NCI-H1092 (cell line): ENCODE measurements at regions not wholly inside any gene's neighbourhood (a gene's known extent, or its start where the extent isn't known, plus 50 kb on each side); places are given as distances from the start of the nearest gene placed in this dataset.

ENCODE experiments used
- DNase-seq: peaks from one replicate; lab custom pipeline; 2025; lab: John Stamatoyannopoulos, UW

- DNase-seq, result no peak
These were observed 288.4 kb downstream of the BCOR start for GRCh38 chrX:39809331-39809730.

- no peak for DNase-seq
These were observed 286.9 kb downstream of the BCOR start for GRCh38 chrX:39810901-39811300.

DNA sequence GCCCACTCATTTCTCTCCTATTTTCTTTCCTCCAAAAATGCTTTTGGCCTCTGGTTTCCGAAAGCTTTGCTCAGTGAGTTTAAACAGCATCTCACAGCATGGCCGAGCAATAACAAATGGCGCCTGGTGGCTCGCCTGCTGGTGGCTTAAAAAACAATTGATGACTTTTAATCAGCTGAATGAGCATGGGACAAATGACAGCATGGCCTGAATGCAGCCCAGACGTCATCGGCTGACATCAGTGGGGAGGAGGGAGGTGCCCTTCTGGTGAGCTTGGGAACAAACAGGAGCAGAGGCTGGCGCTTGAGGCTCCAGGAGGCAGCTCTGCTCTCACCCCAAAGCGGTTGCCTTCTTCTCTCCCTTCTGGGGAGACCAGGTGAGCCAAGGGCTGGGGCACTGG lies 286.4 kb downstream of the BCOR start:
- no peak for DNase-seq

GRCh38 chrX:39813631-39814277 lies 284.0 kb downstream of the BCOR start:
- peak; percentile 75 for DNase-seq

GRCh38 chrX:39814391-39814790 lies 283.4 kb downstream of the BCOR start:
- DNase-seq, result peak; percentile 12

- DNase-seq, result no peak
These were observed 282.1 kb downstream of the BCOR start for GRCh38 chrX:39815631-39816030.

DNA sequence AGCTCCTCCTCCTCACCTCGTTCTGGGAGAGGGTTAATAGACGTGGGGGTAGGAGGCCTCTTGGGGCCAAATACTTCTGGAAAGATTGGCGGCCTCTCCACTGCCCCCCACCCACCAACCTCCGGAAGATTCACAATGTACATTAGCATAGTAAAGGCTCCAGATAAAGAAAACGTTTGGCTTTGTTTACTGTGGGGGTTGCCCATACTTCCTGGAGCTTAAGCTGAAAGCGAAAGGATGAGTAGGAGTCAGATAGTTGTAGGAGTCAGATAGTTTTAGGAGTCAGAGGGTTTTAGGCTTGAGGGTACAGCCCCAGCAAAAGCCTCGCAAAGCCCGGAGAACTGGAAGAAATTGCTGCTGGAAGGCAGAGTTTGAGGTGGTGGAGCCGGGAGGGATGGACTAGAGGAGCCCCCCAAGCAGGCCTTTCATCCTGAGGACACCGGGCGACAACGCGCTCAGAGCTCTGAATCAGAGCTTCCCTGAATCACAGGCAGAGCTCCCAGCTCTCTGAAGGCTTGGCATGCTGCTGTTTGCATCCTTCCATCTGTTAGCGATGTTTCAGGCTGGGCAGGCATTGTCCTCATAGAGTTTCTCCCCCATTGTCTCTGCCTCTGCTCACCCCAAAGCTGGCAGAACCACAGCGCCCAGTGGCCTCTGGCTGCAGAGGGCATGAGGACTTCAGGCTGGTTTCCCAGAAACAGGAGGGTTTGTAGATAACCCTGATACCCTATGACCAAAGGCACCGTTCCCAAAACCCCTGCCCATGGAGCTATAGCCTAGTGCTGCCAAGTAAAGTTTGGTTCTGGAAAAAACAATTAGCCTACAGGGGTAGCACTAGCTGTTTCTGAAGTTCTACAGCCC lies 280.7 kb downstream of the BCOR start:
- DNase-seq, result no peak

DNA sequence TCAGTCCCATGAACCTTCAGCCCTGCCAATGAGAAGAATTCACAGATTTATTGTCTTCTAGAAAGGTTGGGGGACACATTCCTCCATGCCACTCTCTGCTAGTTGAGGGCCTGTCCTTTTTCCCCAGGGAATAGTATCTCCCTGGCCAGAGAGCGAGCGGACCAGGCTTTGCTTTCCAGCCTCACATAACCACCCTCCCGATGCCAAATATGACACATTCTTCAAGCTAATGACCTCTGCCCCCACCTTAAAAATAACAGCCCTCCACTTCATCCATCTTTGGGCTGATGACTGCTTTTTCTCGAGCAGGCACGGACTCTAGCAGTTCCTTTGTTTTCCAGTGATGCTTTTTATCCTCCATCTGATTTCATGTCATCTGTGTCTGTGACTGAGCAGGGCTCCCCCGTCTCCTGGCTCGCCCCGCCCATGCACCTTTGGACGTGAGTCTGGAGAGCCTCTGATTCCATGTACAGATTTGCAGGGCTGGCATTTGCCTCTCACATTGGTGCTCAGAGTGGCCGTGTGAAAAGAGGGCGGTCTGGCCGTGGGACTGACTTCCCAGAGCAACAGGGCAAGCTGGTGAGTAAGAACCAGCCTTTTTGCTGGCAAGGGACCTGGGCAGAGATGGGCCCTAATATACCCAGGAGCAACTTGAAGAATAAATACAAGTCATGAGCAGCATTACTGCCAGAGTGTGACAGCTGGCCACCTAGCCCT lies 279.8 kb downstream of the BCOR start:
- DNase-seq, result no peak

DNA sequence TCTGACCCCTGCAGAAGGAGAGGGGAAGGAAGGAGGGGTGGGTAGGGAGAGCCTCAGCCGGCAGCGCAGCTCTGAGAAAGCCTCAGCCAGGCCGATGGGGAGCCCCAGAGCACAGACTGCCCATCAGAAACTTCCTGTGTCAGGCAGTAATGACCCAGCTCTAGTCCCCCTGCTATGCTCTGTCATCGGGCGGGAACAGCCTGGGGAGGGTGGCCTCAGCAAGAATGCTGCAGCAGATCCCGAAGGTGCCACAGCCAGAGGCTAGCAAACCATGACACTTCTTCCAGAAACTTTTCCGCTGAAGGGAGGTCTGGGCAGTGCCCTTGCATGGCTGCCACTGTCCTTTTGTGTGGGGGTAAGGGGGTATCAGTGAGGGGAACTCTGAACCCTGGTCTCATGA lies 279.0 kb downstream of the BCOR start:
- DNase-seq, result no peak

- no peak for DNase-seq
These were observed 277.6 kb downstream of the BCOR start for GRCh38 chrX:39819921-39820849.

GRCh38 chrX:39820938-39821708 lies 276.6 kb downstream of the BCOR start:
- DNase-seq, result peak; percentile 20

GRCh38 chrX:39821709-39822095 lies 276.1 kb downstream of the BCOR start:
- no peak for DNase-seq

- no peak for DNase-seq
These were observed 275.5 kb downstream of the BCOR start for GRCh38 chrX:39822133-39822748.

- no peak for DNase-seq
These were observed 274.3 kb downstream of the BCOR start for GRCh38 chrX:39823424-39823823.

DNA sequence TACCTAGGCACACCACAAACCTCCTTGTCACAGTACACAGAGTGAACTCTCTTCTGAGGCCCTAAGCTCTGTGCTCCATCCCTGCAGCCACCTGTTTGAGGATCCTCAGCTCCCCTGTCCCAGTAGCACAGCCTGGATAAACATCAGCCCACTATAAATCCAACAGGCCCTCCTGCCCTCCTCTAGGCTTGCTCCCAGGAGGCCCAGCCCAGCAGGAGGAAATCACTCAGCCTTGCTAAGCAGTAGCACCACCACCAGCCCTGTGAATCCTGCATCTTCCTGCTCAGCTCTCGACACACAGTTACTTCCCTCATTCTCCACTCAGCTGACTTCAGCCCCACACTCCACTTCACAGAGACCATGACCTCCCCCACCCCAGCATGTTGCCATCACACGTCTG lies 273.9 kb downstream of the BCOR start:
- DNase-seq, result no peak

DNA sequence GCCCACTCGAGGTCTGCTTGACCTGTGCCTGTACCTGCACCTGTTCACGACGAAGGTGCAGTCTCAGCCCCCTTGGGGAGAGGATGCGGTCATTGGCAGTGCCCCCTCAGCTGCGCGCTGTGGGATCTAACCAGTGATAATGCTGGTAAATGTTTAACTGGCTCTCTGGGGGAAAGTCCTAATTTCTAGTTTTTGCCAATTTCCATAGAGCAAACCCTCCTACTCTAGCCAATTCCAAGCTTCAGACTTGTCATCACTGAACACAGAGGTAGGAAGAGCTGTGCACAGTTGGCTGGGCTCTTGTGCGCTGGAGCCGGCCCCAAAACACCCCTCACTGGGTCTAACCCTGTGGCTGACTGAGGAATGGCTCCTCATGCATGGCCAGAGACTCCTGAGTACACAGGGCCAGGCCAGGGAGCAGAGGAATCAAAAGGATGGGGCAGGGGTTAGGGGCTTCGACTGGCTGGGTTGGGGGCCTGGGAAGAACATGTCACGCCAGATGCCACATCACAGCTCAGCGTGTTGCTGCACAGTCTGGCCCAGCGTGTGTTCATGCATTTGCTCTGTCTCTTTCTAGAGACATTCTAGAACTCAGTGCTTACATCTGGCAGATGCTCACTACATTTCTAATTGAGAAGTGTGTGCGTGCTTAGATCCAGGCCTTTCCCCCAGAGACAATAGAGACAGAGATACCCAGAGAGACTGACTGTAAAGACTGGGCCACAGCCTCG lies 270.8 kb downstream of the BCOR start:
- no peak for DNase-seq

DNA sequence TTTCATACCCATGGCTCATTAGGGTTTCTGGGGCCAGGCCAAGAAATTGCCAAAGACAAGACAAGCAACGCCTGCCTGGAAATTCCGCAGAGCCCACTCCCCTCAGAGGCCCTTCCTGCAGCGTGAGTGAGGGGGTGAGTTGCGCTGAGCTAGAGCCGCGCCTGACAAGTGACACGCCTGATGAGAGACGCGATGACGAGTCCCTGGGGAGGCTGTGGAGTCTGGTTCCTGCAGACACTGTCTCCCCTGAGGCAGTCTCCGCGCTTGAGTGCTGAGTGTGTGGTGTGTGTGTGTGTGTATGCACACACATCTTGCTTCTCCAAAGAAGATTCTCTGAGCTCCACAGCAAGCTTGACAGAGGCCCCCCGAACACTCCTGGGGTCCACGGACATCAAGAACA lies 269.8 kb downstream of the BCOR start:
- DNase-seq, result no peak

GRCh38 chrX:39828971-39829370 lies 268.8 kb downstream of the BCOR start:
- no peak for DNase-seq

- no peak for DNase-seq
These were observed 267.8 kb downstream of the BCOR start for GRCh38 chrX:39829965-39830364.

GRCh38 chrX:39830414-39830813 lies 267.3 kb downstream of the BCOR start:
- DNase-seq, result no peak
